Thyroid gland (tissue), 4 donors: ENCODE measurements at regions not wholly inside any gene's neighbourhood (a gene's known extent, or its start where the extent isn't known, plus 50 kb on each side); places are given as distances from the start of the nearest gene placed in this dataset.
"Not testable (repeated sequence)": the region's sequence is repeated elsewhere in the genome, so short reads cannot be mapped to it uniquely, and the experiment has no call there.

ENCODE experiments used
- DNase-seq, 2 donors: peaks; one replicate each; pipeline ENCODE4 v3.0.0-alpha.2; 2019
- H3K27ac ChIP-seq, 3 donors: fragments of 200-600 bp; sonication (generic); 1 replicate in 2 of 3; 2 replicates in 1 of 3; pipeline ENCODE4 v1.5.1; 2016 to 2019; ENCODE audit warnings: mild to moderate bottlenecking in 1 of 3, moderate library complexity in 1 of 3
- H3K27me3 ChIP-seq: fragments of 200-600 bp; sonication (generic); one replicate; pipeline ENCODE4 v1.5.1; 2019
- H3K36me3 ChIP-seq, 2 donors: fragments of 200-600 bp; sonication (generic); one replicate each; pipeline ENCODE4 v1.5.1; 2016 to 2019
- H3K4me1 ChIP-seq, 2 donors: fragments of 200-600 bp; sonication (generic); one replicate each; pipeline ENCODE4 v1.5.1; 2017 to 2019
- H3K4me3 ChIP-seq, 3 donors: fragments of 200-600 bp; sonication (generic); replicated peaks in 1 of 3; 1 replicate in 2 of 3; 2 replicates in 1 of 3; pipeline ENCODE4 v1.5.1; 2016; ENCODE audit warnings: mild to moderate bottlenecking in 1 of 3
- H3K9me3 ChIP-seq: fragments of 200-600 bp; sonication (generic); one replicate; pipeline ENCODE4 v1.5.1; 2017
- POLR2A ChIP-seq, 2 donors: fragments of 450-650 bp; IDR thresholded peaks; one replicate each; pipeline ENCODE4 v1.6.1; 2017; ENCODE audit warnings: antibody characterized with exemption in 2 of 2, mild to moderate bottlenecking in 2 of 2, moderate library complexity in 1 of 2
- WGBS, 2 donors: methylation state at CpG; one replicate each; pipeline ENCODE4 v1.1.5; 2017; 5-methylcytosine and 5-hydroxymethylcytosine counted together
- intact Hi-C: fragments of 100-400 bp; cut with DNase I; formaldehyde crosslinking; loops from one replicate; pipeline ENCODE4 v1.15.1; 2023
- TF ChIP-seq, protein P1 (sequence below), 6 experiments: fragments of 200-600 bp in 3 of 6; fragments of 450-650 bp in 3 of 6; sonication (generic) in 3 of 6; IDR thresholded peaks; one replicate each; pipeline ENCODE4 v1.5.1; 2016 to 2019; ENCODE audit warnings: antibody characterized with exemption in 6 of 6, mild to moderate bottlenecking in 2 of 6, inconsistent platforms in 1 of 6, moderate library complexity in 1 of 6

DNA sequence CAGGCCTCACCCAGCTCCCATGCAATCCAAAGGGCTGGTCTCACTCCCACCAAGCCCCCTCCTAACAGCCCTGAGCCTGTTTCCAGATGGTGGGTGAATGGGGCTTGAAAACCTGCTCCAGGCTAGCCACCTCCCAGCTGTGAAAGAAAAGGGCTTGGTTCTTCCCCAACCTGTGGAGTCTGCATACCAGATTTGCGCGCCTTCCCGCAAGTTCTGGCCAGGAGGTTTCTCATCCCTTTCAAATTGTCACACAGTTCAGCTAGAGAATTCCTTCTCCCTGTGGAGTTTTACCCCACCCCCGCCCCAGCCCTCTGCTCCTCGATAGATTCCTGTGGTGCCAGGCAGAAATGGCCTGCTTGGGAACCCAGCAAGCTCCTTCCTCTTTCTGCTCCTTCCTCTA, 734.6 kb upstream of the FAT3 start:
- TF ChIP-seq, protein P1, sequence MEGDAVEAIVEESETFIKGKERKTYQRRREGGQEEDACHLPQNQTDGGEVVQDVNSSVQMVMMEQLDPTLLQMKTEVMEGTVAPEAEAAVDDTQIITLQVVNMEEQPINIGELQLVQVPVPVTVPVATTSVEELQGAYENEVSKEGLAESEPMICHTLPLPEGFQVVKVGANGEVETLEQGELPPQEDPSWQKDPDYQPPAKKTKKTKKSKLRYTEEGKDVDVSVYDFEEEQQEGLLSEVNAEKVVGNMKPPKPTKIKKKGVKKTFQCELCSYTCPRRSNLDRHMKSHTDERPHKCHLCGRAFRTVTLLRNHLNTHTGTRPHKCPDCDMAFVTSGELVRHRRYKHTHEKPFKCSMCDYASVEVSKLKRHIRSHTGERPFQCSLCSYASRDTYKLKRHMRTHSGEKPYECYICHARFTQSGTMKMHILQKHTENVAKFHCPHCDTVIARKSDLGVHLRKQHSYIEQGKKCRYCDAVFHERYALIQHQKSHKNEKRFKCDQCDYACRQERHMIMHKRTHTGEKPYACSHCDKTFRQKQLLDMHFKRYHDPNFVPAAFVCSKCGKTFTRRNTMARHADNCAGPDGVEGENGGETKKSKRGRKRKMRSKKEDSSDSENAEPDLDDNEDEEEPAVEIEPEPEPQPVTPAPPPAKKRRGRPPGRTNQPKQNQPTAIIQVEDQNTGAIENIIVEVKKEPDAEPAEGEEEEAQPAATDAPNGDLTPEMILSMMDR (IDR thresholded peaks at IDR 0.05): no peak
- TF ChIP-seq POLR2A (IDR thresholded peaks at IDR 0.05): no peak
- 67 to 69% methylated on average over 4 to 5 of the region's 5 CpGs for WGBS, 2 donors
- Histone ChIP-seq H3K4me3 (no peak overlapping the region), H3K9me3 (no peaks in the 10 kb centered on the region), H3K36me3 (no peaks in the 10 kb centered on the region), H3K27me3 (no peaks in the 10 kb centered on the region), H3K4me1 (no peaks in the 10 kb centered on the region), H3K27ac (no peak overlapping the region)
- no peak for DNase-seq
- intact Hi-C loops: no loop called here

DNA sequence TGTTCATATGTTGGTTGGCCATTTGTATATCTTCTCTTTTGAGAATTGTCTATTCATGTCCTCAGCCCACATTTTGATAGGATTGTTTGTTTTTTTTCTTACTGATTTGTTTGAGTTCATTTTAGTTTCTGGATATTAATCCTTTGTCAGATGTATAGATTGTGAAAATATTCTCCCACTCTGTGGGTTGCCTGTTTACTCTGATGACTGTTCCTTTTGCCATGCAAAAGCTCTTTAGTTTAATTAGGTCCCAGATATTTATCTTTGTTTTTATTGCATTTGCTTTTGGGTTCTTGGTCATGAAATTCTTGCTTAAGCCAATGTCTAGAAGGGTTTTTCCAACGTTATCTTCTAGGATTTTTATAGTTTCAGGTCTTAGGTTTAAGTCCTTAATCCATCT, 740.7 kb upstream of the FAT3 start:
- intact Hi-C loops, H3K9me3 ChIP-seq, H3K27ac ChIP-seq, H3K36me3 ChIP-seq, DNase-seq, H3K27me3 ChIP-seq, H3K4me3 ChIP-seq, H3K4me1 ChIP-seq: not testable (repeated sequence)
- WGBS, 2 donors: 61 to 63% methylated on average over 1 of the region's 1 CpG

DNA sequence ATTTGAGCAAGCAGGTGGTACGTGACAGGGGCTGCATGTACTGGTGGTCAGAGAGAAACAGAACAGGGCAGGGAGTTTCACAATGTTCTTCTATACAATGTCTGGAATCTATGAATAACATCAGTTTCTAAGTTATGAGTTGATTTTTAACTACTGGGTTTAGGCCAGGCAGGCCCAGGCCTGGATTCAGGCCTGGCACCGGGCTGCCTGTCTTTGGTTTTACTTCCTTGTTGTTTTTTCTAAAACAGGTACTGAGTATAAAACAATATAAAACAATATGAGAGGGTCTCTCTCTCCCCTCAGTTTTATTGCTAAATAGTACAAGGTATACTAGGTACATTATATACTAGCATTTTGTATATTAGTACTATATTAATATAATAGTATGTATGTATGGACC, 742.7 kb upstream of the FAT3 start:
- H3K27me3 ChIP-seq, intact Hi-C loops: not testable (repeated sequence)

DNA sequence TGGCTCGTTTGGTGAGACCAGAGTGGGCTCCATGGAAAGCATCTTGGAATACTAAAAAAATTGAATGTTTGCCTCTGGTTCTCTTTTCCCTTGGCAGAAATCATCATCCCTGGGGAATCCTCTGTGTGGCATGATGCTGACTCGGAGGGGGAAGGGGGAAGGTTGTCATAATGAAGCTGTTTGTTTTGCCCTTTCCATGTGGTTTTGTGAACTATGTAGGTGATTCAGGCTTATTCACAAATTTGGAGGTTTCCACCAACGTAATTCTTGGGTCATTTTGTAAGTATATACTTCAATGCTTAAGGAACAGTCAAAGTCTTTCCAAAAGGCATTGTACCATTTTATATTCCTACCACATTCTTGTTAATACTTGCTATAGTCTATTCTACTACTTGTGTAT, 754.0 kb upstream of the FAT3 start:
- Histone ChIP-seq H3K27ac (no peak overlapping the region), H3K4me1 (no peaks in the 10 kb centered on the region), H3K9me3 (no peaks in the 10 kb centered on the region), H3K36me3 (no peaks in the 10 kb centered on the region), H3K27me3 (no peaks in the 10 kb centered on the region), H3K4me3 (no peak overlapping the region)
- intact Hi-C loops: no loop called here
- TF ChIP-seq, protein P1 (IDR thresholded peaks at IDR 0.05): no peak
- no peak for TF ChIP-seq POLR2A (IDR thresholded peaks at IDR 0.05)
- WGBS, 2 donors: 60 to 63% methylated on average over 3 of the region's 3 CpGs
- no peak for DNase-seq

More for the DNA sequence above, 742.7 kb upstream of the FAT3 start:
- not testable (repeated sequence) for H3K4me1 ChIP-seq, H3K9me3 ChIP-seq, H3K4me3 ChIP-seq, H3K36me3 ChIP-seq, H3K27ac ChIP-seq, DNase-seq
- WGBS, 2 donors: 81 to 85% methylated on average over 2 of the region's 2 CpGs

DNA sequence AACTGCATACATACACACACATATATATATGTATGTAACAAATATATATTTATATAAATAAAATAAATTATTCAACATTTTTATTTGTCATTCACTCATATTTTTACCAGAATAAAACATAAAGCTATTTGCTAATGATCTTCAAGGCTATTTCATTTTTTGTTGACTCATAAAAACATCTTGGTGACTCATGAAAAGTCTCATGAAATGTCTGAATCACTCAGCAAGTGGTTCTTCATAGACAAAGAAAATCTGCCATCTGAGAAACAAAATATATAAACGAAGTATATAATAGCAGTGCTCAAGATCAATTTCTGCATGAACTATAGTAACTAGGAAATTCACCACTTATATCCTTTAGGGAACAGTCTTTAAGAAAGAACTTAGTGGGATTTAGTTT, 764.8 kb upstream of the FAT3 start:
- 84 to 86% methylated on average over 1 of the region's 1 CpG for WGBS, 2 donors

DNA sequence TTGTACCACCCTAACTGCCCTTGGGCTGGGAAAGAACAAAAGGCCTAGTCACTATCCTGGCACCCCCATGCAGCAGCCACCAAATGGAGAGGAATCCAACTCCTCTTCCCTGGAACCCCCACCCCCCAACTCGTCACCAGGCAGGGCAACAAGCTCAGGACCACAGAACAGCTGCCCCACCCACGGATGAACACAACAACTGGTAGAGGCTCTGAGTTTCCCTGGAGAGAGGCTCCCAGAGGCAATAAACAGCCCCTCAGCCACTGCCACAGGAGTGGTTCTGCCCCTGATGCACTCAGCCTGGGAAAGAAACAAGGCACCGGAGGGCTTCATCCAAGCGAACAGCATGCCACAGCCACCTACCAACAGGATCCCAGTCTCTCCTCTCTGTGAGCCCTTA, 778.4 kb upstream of the FAT3 start:
- Histone ChIP-seq H3K27ac (no peak overlapping the region), H3K4me1 (no peaks in the 10 kb centered on the region), H3K4me3 (no peak overlapping the region), H3K27me3 (no peaks in the 10 kb centered on the region), H3K36me3 (no peaks in the 10 kb centered on the region), H3K9me3 (no peaks in the 10 kb centered on the region)
- TF ChIP-seq, protein P1 (IDR thresholded peaks at IDR 0.05): no peak
- TF ChIP-seq POLR2A (IDR thresholded peaks at IDR 0.05): no peak
- intact Hi-C loops: no loop called here
- WGBS, 2 donors: 78 to 80% methylated on average over 1 to 4 of the region's 4 CpGs
- no peak for DNase-seq

More for the DNA sequence above, 764.8 kb upstream of the FAT3 start:
- TF ChIP-seq, protein P1 (IDR thresholded peaks at IDR 0.05): no peak
- no peak for TF ChIP-seq POLR2A (IDR thresholded peaks at IDR 0.05)
- intact Hi-C loops: no loop called here
- Histone ChIP-seq H3K27me3 (no peaks in the 10 kb centered on the region), H3K4me3 (no peak overlapping the region), H3K27ac (no peak overlapping the region), H3K36me3 (no peaks in the 10 kb centered on the region), H3K9me3 (no peaks in the 10 kb centered on the region), H3K4me1 (no peaks in the 10 kb centered on the region)
- no peak for DNase-seq
